ENCODE measurements at regions not wholly inside any gene's neighbourhood (a gene's known extent, or its start where the extent isn't known, plus 50 kb on each side); places are given as distances from the start of the nearest gene placed in this dataset.
"Not testable (repeated sequence)": the region's sequence is repeated elsewhere in the genome, so short reads cannot be mapped to it uniquely, and the experiment has no call there.

GRCh38 chr10:83371696-83372490 lies 767.4 kb upstream of the GHITM start:
- DNase-seq, result no peak

- no peak for DNase-seq
These were observed 766.7 kb upstream of the GHITM start for GRCh38 chr10:83372646-83373045.

- DNase-seq, result no peak
These were observed 765.6 kb upstream of the GHITM start for GRCh38 chr10:83373671-83374070.

- no peak for DNase-seq
These were observed 764.6 kb upstream of the GHITM start for GRCh38 chr10:83374741-83375140.

GRCh38 chr10:83375274-83375673 lies 764.0 kb upstream of the GHITM start:
- DNase-seq, result no peak

- no peak for DNase-seq
These were observed 741.5 kb upstream of the GHITM start for GRCh38 chr10:83397806-83398205.

DNA sequence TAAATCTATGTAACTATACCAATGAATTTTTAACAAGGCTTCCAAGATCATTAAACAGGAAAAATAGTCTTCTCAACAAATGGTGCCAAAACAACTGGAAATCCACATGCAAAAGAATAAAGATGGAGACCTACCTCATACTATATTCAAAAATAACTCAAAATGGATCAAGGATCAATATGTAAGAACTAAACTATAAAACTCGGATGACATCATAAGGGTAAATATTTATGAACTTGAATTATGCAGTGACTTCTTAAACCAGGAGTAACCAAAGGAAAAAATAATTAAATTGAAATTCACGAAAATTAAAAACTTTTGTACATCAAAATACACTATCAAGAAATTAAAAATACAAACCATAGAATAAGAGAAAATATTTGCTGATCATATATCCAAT lies 728.7 kb upstream of the GHITM start:
- no peak for DNase-seq

- DNase-seq, result no peak
These were observed 714.0 kb upstream of the GHITM start for GRCh38 chr10:83425306-83425705.

DNA sequence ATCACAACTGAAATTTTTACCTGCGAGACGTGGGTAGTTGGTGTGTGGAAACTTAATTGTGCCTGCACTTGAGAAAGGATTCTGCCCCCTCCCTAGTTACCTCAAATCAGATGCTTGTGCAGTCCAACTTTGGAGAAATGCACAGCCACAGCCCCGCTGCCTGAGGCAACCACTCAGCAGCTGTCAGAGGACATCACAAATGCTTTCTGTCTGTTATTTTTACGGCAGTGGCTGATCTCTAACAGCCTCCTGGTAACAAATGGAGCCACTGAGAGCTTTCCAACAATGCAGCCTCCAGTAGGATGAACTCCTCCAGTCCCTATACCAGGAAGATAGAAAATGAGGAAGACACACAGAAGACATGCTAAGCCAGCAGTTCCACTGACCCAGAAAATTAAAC lies 712.2 kb upstream of the GHITM start:
- DNase-seq, result no peak

DNA sequence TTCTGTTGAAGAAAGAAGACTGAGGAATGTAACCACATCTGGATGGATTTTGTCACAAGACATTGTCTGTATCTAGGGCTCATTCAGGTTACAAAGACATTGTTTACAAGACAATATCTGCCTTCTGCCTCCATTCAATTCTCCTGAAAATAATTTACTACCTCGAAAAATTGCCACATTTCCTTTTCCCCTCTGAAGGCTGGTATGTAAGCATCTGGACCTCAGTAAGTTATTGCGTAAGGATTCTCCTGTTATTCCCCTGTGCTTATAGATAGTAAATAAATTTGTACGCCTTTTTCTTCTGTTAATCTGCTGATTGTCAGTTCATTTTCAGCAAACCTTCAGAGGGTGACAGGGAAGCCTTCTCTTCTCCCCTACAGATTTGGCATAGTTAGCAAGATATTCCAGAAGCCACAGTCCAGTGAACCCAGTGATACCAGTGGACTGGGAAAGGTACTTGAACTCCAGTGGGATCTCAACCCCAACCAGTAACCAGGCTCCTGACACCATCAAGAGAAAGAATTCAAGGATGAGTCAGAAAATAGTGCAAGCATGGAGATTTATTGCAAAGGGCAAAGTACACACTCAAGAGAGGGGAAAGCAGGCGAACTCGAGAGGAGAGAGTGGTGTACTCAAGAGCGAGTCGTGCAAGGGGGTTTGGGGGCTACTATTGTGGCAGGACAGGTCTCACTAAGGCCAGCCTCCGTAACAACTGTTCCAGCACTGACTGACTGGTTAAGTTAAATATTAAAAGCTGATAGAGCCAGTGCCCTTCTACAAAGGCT lies 706.9 kb upstream of the GHITM start:
- DNase-seq, result no peak

GRCh38 chr10:83433705-83434104 lies 705.6 kb upstream of the GHITM start:
- DNase-seq, result no peak

GRCh38 chr10:83448013-83448412 lies 691.3 kb upstream of the GHITM start:
- DNase-seq, result no peak

DNA sequence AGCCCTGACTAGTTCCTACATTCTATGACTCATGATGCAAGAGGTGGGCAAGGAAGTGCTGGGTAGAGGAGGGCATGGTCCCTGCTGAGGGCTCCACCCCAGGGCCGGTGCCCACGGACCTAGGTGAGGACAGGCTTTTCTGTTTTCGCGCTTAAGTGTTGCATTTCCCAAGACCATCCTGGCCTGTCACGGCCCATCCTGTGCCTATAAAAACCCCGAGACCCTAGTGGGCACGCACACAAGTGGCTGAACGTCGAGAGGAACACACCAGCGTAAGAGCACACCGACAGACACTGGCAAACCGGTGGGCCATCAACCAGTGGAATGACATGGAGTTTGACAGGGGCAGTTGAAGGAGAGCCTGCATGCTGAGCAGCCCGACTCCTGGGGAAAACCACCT lies 680.7 kb upstream of the GHITM start:
- no peak for DNase-seq

- DNase-seq, result no peak
These were observed 680.2 kb upstream of the GHITM start for GRCh38 chr10:83459124-83459523.

GRCh38 chr10:83469728-83470331 lies 669.5 kb upstream of the GHITM start:
- DNase-seq, result no peak

GRCh38 chr10:83476211-83476610 lies 663.1 kb upstream of the GHITM start:
- no peak for DNase-seq

DNA sequence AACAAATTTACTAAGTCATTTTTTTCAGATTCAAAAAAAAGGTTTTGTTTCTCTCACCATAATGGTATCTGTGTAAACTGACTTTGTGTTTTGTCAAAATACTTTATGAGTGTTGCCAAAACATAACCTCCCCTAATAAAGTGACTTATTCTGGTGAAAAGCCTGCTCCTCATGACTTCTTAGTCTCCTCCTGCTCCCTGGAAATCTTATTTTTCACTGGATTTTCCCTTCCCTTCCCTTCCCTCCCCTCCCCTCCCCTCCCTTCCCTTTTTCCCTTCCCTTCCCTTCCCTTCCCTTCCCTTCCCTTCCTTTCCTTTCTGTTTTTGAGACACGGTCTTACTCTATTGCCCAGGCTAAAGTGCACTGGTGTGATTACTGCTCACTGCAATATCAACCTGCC lies 650.1 kb upstream of the GHITM start:
- DNase-seq, result no peak

GRCh38 chr10:83492004-83492403 lies 647.3 kb upstream of the GHITM start:
- DNase-seq, result no peak

DNA sequence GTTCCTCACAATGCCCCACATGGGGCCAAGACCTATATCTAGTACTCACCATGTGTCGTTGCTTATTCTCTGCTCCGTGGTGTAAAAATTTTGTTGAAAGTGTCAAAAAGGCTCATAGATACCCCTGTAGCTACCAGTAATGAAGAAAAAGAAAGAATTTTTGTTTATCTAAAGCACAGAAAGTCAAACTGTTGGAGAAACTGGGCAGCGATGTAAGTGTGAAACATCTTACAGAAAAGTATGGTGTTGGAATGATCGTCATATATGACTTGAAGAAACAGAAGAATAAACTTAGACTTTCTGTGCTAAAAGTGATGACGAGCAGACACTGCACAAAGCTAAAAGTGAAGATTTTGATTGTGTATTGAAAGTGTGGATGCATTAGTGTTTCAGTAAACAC lies 626.6 kb upstream of the GHITM start:
- no peak for DNase-seq

GRCh38 chr10:83515001-83515400 lies 624.3 kb upstream of the GHITM start:
- DNase-seq, result no peak

- no peak for DNase-seq
These were observed 622.5 kb upstream of the GHITM start for GRCh38 chr10:83516788-83517187.

- DNase-seq, result no peak
These were observed 621.9 kb upstream of the GHITM start for GRCh38 chr10:83517456-83517855.

GRCh38 chr10:83518779-83519178 lies 620.5 kb upstream of the GHITM start:
- no peak for DNase-seq

DNA sequence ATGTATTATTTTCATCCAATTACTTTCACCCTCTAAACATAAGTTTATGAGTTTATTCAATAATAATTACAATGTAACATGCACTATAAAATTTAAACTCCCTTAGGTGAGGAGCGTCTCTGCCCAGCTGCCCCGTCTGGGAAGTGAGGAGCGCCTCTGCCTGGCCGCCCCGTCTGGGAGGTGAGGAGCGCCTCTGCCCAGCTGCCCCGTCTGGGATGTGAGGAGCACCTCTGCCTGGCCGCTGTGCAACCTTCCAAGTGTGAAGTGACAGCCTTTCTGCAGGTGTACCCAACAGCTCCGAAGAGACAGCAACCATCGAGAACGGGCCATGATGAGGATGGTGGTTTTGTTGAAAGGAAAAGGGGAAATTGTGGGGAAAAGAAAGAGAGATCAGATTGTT lies 618.9 kb upstream of the GHITM start:
- DNase-seq, result not testable (repeated sequence)
